Mammary epithelial cell (primary cell): ENCODE measurements at regions not wholly inside any gene's neighbourhood (a gene's known extent, or its start where the extent isn't known, plus 50 kb on each side); places are given as distances from the start of the nearest gene placed in this dataset.

Experiments used
- EZH2 ChIP-seq: IDR thresholded peaks from 2 replicates; pipeline ENCODE4 v1.6.1; 2012; ENCODE audit warnings: low read length, inconsistent platforms, borderline replicate concordance
- TF ChIP-seq, protein P1 (sequence below), 2 donors: IDR thresholded peaks in 1 of 2; conservative IDR thresholded peaks in 1 of 2; 2 replicates each; pipeline ENCODE4 v1.5.1; 2011 to 2012; ENCODE audit warnings: inconsistent platforms in 2 of 2, low read length in 2 of 2, mild to moderate bottlenecking in 2 of 2, control low read depth in 1 of 2, low read depth in 1 of 2; ENCODE audit not compliant: insufficient read depth in 1 of 2; ENCODE audit errors: extremely low read depth in 1 of 2

DNA sequence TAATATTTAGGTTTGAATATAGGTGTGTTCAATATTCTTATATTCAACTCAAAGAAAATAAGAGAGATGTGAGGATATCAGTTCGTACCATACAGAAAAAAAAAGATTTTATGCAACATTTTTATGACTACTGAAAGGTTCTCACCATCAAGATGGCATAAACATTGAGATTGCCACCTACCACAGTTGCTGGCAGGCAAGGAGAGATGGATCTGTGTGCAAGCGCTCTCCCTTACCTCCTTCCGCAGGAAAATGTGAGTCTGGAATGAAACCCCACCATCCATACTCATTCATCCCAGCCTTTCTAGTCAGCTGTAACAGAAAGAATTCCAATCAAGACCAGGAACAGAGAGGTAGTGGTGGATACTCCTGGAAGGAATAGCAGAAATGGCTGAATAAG is 376.9 kb downstream of the PPP3CA start:
- TF ChIP-seq, protein P1, sequence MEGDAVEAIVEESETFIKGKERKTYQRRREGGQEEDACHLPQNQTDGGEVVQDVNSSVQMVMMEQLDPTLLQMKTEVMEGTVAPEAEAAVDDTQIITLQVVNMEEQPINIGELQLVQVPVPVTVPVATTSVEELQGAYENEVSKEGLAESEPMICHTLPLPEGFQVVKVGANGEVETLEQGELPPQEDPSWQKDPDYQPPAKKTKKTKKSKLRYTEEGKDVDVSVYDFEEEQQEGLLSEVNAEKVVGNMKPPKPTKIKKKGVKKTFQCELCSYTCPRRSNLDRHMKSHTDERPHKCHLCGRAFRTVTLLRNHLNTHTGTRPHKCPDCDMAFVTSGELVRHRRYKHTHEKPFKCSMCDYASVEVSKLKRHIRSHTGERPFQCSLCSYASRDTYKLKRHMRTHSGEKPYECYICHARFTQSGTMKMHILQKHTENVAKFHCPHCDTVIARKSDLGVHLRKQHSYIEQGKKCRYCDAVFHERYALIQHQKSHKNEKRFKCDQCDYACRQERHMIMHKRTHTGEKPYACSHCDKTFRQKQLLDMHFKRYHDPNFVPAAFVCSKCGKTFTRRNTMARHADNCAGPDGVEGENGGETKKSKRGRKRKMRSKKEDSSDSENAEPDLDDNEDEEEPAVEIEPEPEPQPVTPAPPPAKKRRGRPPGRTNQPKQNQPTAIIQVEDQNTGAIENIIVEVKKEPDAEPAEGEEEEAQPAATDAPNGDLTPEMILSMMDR (conservative IDR thresholded peaks at IDR 0.05 in 1 of 2, IDR thresholded peaks at IDR 0.05 in 1 of 2; ENCODE audit: extremely low read depth in 1 of 2, insufficient read depth in 1 of 2, low read depth in 1 of 2, low read length in 2 of 2), result no peak
- TF ChIP-seq EZH2, result no peak
